Upper lobe of left lung (tissue), 6 donors: ENCODE measurements at regions not wholly inside any gene's neighbourhood (a gene's known extent, or its start where the extent isn't known, plus 50 kb on each side); places are given as distances from the start of the nearest gene placed in this dataset.

Experiments
- ATAC-seq, 2 donors: fragments of 200-7000 bp; cut with Tn5 transposase; one replicate each; pipeline ENCODE4 v1.9.1; 2022; ENCODE audit warnings: mild to moderate bottlenecking in 2 of 2, moderate library complexity in 2 of 2; ENCODE audit not compliant: low FRiP score in 2 of 2
- DNase-seq, 2 donors: peaks; one replicate each; pipeline ENCODE4 v3.0.0-alpha.2; 2019 to 2020
- H3K27ac ChIP-seq, 4 donors: fragments of 200-600 bp; sonication (generic); one replicate each; pipeline ENCODE4 v1.5.1; 2016 to 2019
- H3K27me3 ChIP-seq, 4 donors: fragments of 200-600 bp; sonication (generic); one replicate each; pipeline ENCODE4 v1.5.1; 2017 to 2019
- H3K36me3 ChIP-seq, 4 donors: fragments of 200-600 bp; sonication (generic); one replicate each; pipeline ENCODE4 v1.5.1; 2016 to 2019
- H3K4me1 ChIP-seq, 4 donors: fragments of 200-600 bp; sonication (generic); one replicate each; pipeline ENCODE4 v1.5.1; 2018 to 2019
- H3K4me3 ChIP-seq, 4 donors: fragments of 200-600 bp; sonication (generic); one replicate each; pipeline ENCODE4 v1.5.1; 2017 to 2019; ENCODE audit warnings: mild to moderate bottlenecking in 2 of 4, moderate library complexity in 1 of 4
- H3K9me3 ChIP-seq, 4 donors: fragments of 200-600 bp; sonication (generic); one replicate each; pipeline ENCODE4 v1.5.1; 2018 to 2019
- CTCF ChIP-seq, 6 experiments: fragments of 450-650 bp in 4 of 6; fragments of 200-600 bp in 2 of 6; sonication (generic) in 2 of 6; IDR thresholded peaks; one replicate each; pipeline ENCODE4 v1.5.1; 2016 to 2019; ENCODE audit warnings: antibody characterized with exemption in 6 of 6
- EP300 ChIP-seq, 4 donors: sonication (generic); formaldehyde crosslinking; IDR thresholded peaks; one replicate each; pipeline ENCODE4 v1.5.1; 2017; ENCODE audit warnings: antibody characterized with exemption in 4 of 4, control low read depth in 2 of 4
- POLR2A ChIP-seq, 4 donors: fragments of 450-650 bp; IDR thresholded peaks; one replicate each; pipeline ENCODE4 v1.5.1; 2016 to 2017; ENCODE audit warnings: antibody characterized with exemption in 4 of 4, mild to moderate bottlenecking in 2 of 4
- POLR2AphosphoS5 ChIP-seq, 2 donors: sonication (generic); formaldehyde crosslinking; IDR thresholded peaks; one replicate each; pipeline ENCODE4 v1.5.1; 2017; ENCODE audit warnings: antibody characterized with exemption in 2 of 2
- WGBS, 2 donors: methylation state at CpG; one replicate each; pipeline ENCODE4 v1.1.5; 2017 to 2018; 5-methylcytosine and 5-hydroxymethylcytosine counted together
- donor health status: DM: no; HTN: no; CAD: no; lungs with moderate emphysema.
- donor health status: DM: no; HTN: yes; CAD: no; lungs with severe emphysema.

- H3K27ac ChIP-seq = peak overlapping the region in 2 of 4 donors; percentile 22 to 71
- no peak overlapping the region for H3K4me3 ChIP-seq
- DNase-seq = peak in 1 of 2 donors; percentile 63
- no peaks in the 10 kb centered on the region for H3K27me3 ChIP-seq
- TF ChIP-seq EP300 (IDR thresholded peaks at IDR 0.05) (no peak), POLR2A (IDR thresholded peaks at IDR 0.05) (no peak), CTCF (IDR thresholded peaks at IDR 0.05) (no peak), POLR2AphosphoS5 (IDR thresholded peaks at IDR 0.05) (no peak)
- H3K36me3 ChIP-seq = peaks cover 19 to 77% (median 68%) of the 10 kb centered on the region in 4 donors
- WGBS, 2 donors = 90 to 97% methylated on average over 5 to 26 of the region's 35 CpGs
- peaks cover 44 to 69% (median 60%) of the 10 kb centered on the region in 4 donors for H3K4me1 ChIP-seq
- no peaks in the 10 kb centered on the region for H3K9me3 ChIP-seq
- ATAC-seq = no peak
These were observed 101.9 kb downstream of the RFLNA start for GRCh38 chr12:124396544-124397398.

GRCh38 chr12:124395986-124396385, 101.1 kb downstream of the RFLNA start:
- Histone ChIP-seq H3K27ac (no peak overlapping the region), H3K4me1 (peaks cover 49 to 76% (median 67%) of the 10 kb centered on the region in 4 donors), H3K9me3 (no peaks in the 10 kb centered on the region), H3K27me3 (no peaks in the 10 kb centered on the region), H3K36me3 (peaks cover 11 to 69% (median 60%) of the 10 kb centered on the region in 4 donors), H3K4me3 (no peak overlapping the region)
- ATAC-seq (no peak), DNase-seq (no peak)
- no peak for TF ChIP-seq POLR2A (IDR thresholded peaks at IDR 0.05)
- no peak for TF ChIP-seq CTCF (IDR thresholded peaks at IDR 0.05)
- no peak for TF ChIP-seq POLR2AphosphoS5 (IDR thresholded peaks at IDR 0.05)
- 91 to 94% methylated on average over 7 of the region's 7 CpGs for WGBS, 2 donors

GRCh38 chr12:124395284-124395752, 100.4 kb downstream of the RFLNA start:
- Histone ChIP-seq H3K4me3 (no peak overlapping the region), H3K27me3 (no peaks in the 10 kb centered on the region), H3K4me1 (peaks cover 56 to 83% (median 74%) of the 10 kb centered on the region in 4 donors), H3K27ac (no peak overlapping the region), H3K9me3 (no peaks in the 10 kb centered on the region), H3K36me3 (peaks cover 6 to 63% (median 54%) of the 10 kb centered on the region in 4 donors)
- no peak for ATAC-seq
- DNase-seq = peak in 1 of 2 donors; percentile 56
- WGBS, 2 donors = 84 to 91% methylated on average over 12 to 21 of the region's 21 CpGs
- TF ChIP-seq POLR2AphosphoS5 (IDR thresholded peaks at IDR 0.05) = no peak
- no peak for TF ChIP-seq EP300 (IDR thresholded peaks at IDR 0.05)
- TF ChIP-seq POLR2A (IDR thresholded peaks at IDR 0.05) = no peak
- TF ChIP-seq CTCF (IDR thresholded peaks at IDR 0.05) = no peak

GRCh38 chr12:124394462-124395128, 99.7 kb downstream of the RFLNA start:
- Histone ChIP-seq H3K9me3 (no peaks in the 10 kb centered on the region), H3K27ac (peak overlapping the region in 3 of 4 donors; percentile 89 to 95 (median 91)), H3K4me1 (peaks cover 63 to 86% (median 79%) of the 10 kb centered on the region in 4 donors), H3K4me3 (no peak overlapping the region), H3K36me3 (peaks cover 4 to 55% (median 48%) of the 10 kb centered on the region in 4 donors), H3K27me3 (no peaks in the 10 kb centered on the region)
- no peak for TF ChIP-seq CTCF (IDR thresholded peaks at IDR 0.05)
- no peak for TF ChIP-seq POLR2A (IDR thresholded peaks at IDR 0.05)
- no peak for TF ChIP-seq POLR2AphosphoS5 (IDR thresholded peaks at IDR 0.05)
- no peak for TF ChIP-seq EP300 (IDR thresholded peaks at IDR 0.05)
- DNase-seq (peak in 1 of 2 donors; percentile 69), ATAC-seq (no peak)
- WGBS, 2 donors = 66 to 78% methylated on average over 4 to 6 of the region's 6 CpGs
